Ovary (tissue), 3 donors: ENCODE measurements at regions not wholly inside any gene's neighbourhood (a gene's known extent, or its start where the extent isn't known, plus 50 kb on each side); places are given as distances from the start of the nearest gene placed in this dataset.

Source experiments
- EP300 ChIP-seq: sonication (generic); formaldehyde crosslinking; IDR thresholded peaks from one replicate; pipeline ENCODE4 v1.6.1; 2017; ENCODE audit warnings: antibody characterized with exemption
- TF ChIP-seq, protein P1 (sequence below), 3 donors: fragments of 450-650 bp in 2 of 3; fragments of 200-600 bp in 1 of 3; IDR thresholded peaks; one replicate each; pipeline versions ENCODE4 v1.5.1 to v1.8.0; 2016 to 2022; ENCODE audit warnings: antibody characterized with exemption in 3 of 3, mild to moderate bottlenecking in 1 of 3
- donor health status: DM: no; HTN: no; CAD: no.

DNA sequence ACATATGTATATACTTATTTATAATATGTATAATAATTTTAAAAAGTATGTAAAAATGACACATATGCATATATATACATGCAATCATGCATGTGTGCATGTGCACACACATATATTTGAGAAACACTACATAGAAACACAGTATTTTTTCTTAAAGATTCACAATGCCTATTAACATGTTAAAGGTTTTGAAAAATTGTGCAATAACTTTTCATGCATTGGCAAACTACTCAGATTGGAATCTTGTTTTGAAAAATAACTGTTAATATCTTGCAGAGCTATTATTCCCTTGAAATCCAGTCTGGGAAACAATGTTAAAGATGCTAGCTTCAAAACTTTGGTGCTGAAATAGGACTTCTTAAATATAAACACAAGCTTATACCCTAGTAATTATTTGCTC is 256.2 kb upstream of the P2RY1 start:
- TF ChIP-seq, protein P1, sequence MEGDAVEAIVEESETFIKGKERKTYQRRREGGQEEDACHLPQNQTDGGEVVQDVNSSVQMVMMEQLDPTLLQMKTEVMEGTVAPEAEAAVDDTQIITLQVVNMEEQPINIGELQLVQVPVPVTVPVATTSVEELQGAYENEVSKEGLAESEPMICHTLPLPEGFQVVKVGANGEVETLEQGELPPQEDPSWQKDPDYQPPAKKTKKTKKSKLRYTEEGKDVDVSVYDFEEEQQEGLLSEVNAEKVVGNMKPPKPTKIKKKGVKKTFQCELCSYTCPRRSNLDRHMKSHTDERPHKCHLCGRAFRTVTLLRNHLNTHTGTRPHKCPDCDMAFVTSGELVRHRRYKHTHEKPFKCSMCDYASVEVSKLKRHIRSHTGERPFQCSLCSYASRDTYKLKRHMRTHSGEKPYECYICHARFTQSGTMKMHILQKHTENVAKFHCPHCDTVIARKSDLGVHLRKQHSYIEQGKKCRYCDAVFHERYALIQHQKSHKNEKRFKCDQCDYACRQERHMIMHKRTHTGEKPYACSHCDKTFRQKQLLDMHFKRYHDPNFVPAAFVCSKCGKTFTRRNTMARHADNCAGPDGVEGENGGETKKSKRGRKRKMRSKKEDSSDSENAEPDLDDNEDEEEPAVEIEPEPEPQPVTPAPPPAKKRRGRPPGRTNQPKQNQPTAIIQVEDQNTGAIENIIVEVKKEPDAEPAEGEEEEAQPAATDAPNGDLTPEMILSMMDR (IDR thresholded peaks at IDR 0.05) = no peak
- TF ChIP-seq EP300 = no peak
